HG02588 (cell line): ENCODE measurements at regions not wholly inside any gene's neighbourhood (a gene's known extent, or its start where the extent isn't known, plus 50 kb on each side); places are given as distances from the start of the nearest gene placed in this dataset.

Experiments used
- ATAC-seq: cut with Tn5 transposase; IDR thresholded peaks from one replicate; pipeline ENCODE4 v1.9.1; 2021; ENCODE audit warnings: mild to moderate bottlenecking, moderate library complexity; ENCODE audit not compliant: unreplicated experiment

GRCh38 chr11:10358696-10359095 lies 53.8 kb downstream of the ADM start:
- ATAC-seq: no peak

- no peak for ATAC-seq
These were observed 54.3 kb downstream of the ADM start for GRCh38 chr11:10359171-10359570.

GRCh38 chr11:10360835-10361234 lies 56.0 kb downstream of the ADM start:
- no peak for ATAC-seq

- ATAC-seq: no peak
These were observed 60.2 kb downstream of the ADM start for GRCh38 chr11:10365045-10365444.

- ATAC-seq: peak; percentile 70
These were observed 61.9 kb downstream of the ADM start for GRCh38 chr11:10366568-10367331.

GRCh38 chr11:10371926-10372641 lies 67.2 kb downstream of the ADM start:
- ATAC-seq: no peak

GRCh38 chr11:10373340-10373739 lies 68.5 kb downstream of the ADM start:
- ATAC-seq: no peak

GRCh38 chr11:10373929-10374328 lies 69.1 kb downstream of the ADM start:
- ATAC-seq: no peak

- no peak for ATAC-seq
These were observed 69.5 kb downstream of the ADM start for GRCh38 chr11:10374386-10374785.

- ATAC-seq: no peak
These were observed 70.6 kb downstream of the ADM start for GRCh38 chr11:10375280-10375971.

GRCh38 chr11:10376061-10376460 lies 71.2 kb downstream of the ADM start:
- ATAC-seq: no peak

- no peak for ATAC-seq
These were observed 72.3 kb downstream of the ADM start for GRCh38 chr11:10377183-10377582.

- no peak for ATAC-seq
These were observed 73.5 kb downstream of the ADM start for GRCh38 chr11:10378362-10378761.

- ATAC-seq: no peak
These were observed 74.1 kb downstream of the ADM start for GRCh38 chr11:10379022-10379421.

GRCh38 chr11:10379426-10379825 lies 74.6 kb downstream of the ADM start:
- ATAC-seq: no peak

GRCh38 chr11:10379871-10380568 lies 75.0 kb upstream of the AMPD3 start:
- ATAC-seq: no peak

- no peak for ATAC-seq
These were observed 74.1 kb upstream of the AMPD3 start for GRCh38 chr11:10380921-10381320.

GRCh38 chr11:10381736-10382135 lies 73.3 kb upstream of the AMPD3 start:
- no peak for ATAC-seq

GRCh38 chr11:10382518-10382917 lies 72.5 kb upstream of the AMPD3 start:
- ATAC-seq: no peak

GRCh38 chr11:10385696-10386095 lies 69.4 kb upstream of the AMPD3 start:
- no peak for ATAC-seq

GRCh38 chr11:10386361-10386760 lies 68.7 kb upstream of the AMPD3 start:
- no peak for ATAC-seq
